ENCODE measurements at regions not wholly inside any gene's neighbourhood (a gene's known extent, or its start where the extent isn't known, plus 50 kb on each side); places are given as distances from the start of the nearest gene placed in this dataset.

GRCh38 chr22:49492308-49492707 lies 335.4 kb downstream of the BRD1 start:
- TF ChIP-seq CTCF (IDR thresholded peaks at IDR 0.05) (no peak), POLR2A (IDR thresholded peaks at IDR 0.05) (no peak), EP300 (IDR thresholded peaks at IDR 0.05) (no peak), POLR2AphosphoS5 (IDR thresholded peaks at IDR 0.05) (no peak)
